Ishikawa (cell line): ENCODE measurements at regions not wholly inside any gene's neighbourhood (a gene's known extent, or its start where the extent isn't known, plus 50 kb on each side); places are given as distances from the start of the nearest gene placed in this dataset.

Source experiments
- CEBPB ChIP-seq: IDR thresholded peaks from 2 replicates; pipeline ENCODE4 v1.6.1; 2012
- EGR1 ChIP-seq: IDR thresholded peaks from 2 replicates; pipeline ENCODE4 v1.6.1; 2012
- EP300 ChIP-seq: IDR thresholded peaks from 2 replicates; pipeline ENCODE4 v1.6.1; 2012; ENCODE audit warnings: borderline replicate concordance
- FOXM1 ChIP-seq: IDR thresholded peaks from 2 replicates; pipeline ENCODE4 v1.6.1; 2012; ENCODE audit warnings: low read depth, borderline replicate concordance
- MAX ChIP-seq: IDR thresholded peaks from 2 replicates; pipeline ENCODE4 v1.6.1; 2012
- RAD21 ChIP-seq: IDR thresholded peaks from 2 replicates; pipeline ENCODE4 v1.6.1; 2012; ENCODE audit warnings: low read depth
- REST ChIP-seq: IDR thresholded peaks from 2 replicates; pipeline ENCODE4 v1.6.1; 2012; ENCODE audit warnings: low read depth, mild to moderate bottlenecking
- TAF1 ChIP-seq: IDR thresholded peaks from 2 replicates; pipeline ENCODE4 v1.6.1; 2012; ENCODE audit warnings: low read depth, mild to moderate bottlenecking
- TCF12 ChIP-seq: IDR thresholded peaks from 2 replicates; pipeline ENCODE4 v1.6.1; 2012; ENCODE audit warnings: low read depth
- YY1 ChIP-seq: IDR thresholded peaks from 2 replicates; pipeline ENCODE4 v1.6.1; 2012; ENCODE audit warnings: low read depth

GRCh38 chr11:127242676-127243075 lies 242.1 kb upstream of the KIRREL3 start:
- TF ChIP-seq YY1 (no peak), REST (no peak), RAD21 (no peak), CEBPB (no peak), EP300 (no peak), EGR1 (no peak), MAX (no peak), TAF1 (no peak), FOXM1 (no peak), TCF12 (no peak)
